ENCODE measurements at regions not wholly inside any gene's neighbourhood (a gene's known extent, or its start where the extent isn't known, plus 50 kb on each side); places are given as distances from the start of the nearest gene placed in this dataset.

GRCh38 chr7:142385491-142386340 is 127.9 kb upstream of the PRSS58 start:
- DNase-seq, result peak; percentile 48

- peak; percentile 68 for DNase-seq
Measured at GRCh38 chr7:142384493-142384922, 126.7 kb upstream of the PRSS58 start.

- peak; percentile 35 for DNase-seq
Measured at GRCh38 chr7:142383841-142384492, 126.1 kb upstream of the PRSS58 start.

DNA sequence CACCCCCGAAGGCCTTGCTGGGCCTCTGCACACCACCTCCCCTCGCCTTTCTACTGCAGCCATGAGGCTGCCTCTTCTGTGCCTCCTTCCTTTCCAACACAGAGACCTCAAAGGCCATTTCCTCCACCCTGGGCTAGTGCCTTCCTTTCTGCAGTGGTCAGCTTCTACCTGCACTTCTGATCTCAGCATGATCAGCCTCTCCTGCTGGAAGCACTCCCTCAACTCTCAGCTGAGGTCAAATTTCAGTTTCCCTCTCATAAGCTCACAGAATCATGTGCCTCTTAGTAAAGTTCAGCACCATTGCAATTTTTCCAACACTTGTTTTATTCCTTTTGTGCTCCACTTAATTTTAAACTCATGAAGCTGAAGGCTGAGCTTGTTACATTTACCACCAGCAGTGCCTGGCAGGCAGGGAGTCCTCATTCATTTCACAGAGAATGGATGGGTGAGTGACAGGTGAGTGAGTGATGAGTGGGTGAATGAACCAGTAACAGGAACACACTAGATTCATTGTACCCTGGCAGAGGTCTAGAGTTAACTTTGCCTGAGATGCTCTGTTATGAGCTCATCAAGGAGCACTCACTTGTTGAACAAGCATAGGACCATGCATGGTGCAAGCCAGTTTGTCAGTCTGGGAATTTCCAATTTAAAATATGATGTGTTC is 124.0 kb upstream of the PRSS58 start:
- DNase-seq, result no peak

DNA sequence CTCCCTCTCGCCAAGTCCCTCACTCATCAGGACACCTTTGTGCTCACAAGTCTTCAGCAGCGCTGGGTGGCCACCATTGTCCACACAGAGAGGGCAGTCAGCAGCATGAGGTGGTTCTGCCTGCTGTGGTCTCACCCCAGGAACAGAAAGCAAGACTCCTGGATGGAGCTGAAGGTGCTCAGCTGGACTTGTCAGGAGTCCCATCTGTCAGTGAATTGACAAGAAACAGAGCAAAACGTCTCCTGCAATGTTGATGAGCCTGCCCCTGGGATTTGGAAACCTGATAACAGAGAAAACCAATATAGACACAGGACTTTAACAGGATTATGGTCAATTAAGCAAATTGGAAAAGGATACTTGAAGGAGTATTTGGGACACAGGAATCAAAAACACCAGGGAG is 122.2 kb upstream of the PRSS58 start:
- no peak for DNase-seq

DNA sequence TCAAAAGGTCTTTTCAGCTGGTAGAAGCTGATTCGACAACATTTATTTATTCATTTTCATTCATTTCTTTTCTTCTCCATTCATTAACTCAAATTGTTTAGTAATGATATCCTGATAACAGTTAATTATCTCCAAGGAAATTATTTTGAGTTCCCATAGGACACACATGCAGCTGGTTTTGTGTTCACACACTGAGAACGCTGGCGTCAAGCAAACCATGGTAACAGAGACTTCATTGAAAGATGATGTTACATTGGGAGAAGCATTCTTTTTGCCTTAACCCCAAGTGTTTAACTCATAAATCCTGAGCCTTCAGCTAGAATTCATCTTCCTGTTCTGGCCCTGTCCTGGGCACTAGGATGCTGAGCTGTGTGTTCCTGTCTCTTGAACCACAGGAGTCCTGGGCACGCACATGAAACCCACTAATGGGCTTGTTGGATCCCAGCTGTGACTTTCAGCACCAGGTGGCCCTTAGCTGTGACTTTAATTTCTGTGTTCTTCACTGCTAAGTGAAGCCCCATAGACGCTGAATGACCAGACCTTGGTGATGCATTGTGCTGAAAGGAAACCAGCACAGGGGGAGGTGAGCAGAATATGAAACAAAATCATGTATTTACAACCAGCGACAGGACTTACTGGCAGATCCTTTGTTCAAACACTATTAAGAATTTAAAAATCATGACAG is 121.5 kb upstream of the PRSS58 start:
- DNase-seq, result no peak

GRCh38 chr7:142377567-142377966 is 119.7 kb upstream of the PRSS58 start:
- no peak for DNase-seq

DNA sequence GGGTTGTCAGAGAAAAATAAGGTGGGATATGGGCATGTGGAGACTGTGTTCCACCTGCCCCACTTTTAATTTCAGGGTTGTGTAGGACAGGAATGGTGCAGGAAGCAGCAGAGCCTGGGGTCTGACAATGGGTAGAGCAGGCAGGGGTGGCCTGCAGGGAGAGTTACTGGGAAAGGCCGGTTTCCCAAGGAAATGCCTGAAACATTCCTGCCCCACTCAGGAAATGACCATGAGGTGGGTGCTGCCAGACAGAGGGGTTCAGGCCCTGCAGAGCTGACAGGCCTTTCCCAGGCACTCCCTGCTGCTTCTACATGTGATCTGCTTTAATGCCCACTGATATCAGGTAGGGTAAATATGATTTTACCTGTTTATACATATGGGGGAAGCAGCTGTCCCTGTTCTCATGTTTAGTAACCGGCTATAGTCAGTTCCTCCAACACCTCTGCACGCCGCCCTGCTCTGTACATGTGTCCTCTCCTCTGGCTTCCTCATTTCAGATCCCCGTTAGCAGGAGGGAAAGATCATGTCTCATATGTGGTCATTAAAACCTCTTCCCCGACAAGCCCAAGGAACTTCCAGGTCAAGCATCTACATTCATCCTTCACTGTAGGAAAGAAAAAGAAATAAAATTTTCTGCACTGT is 118.6 kb upstream of the PRSS58 start:
- DNase-seq, result no peak

- peak; percentile 21 for DNase-seq
Measured at GRCh38 chr7:142375710-142376313, 118.0 kb upstream of the PRSS58 start.

DNA sequence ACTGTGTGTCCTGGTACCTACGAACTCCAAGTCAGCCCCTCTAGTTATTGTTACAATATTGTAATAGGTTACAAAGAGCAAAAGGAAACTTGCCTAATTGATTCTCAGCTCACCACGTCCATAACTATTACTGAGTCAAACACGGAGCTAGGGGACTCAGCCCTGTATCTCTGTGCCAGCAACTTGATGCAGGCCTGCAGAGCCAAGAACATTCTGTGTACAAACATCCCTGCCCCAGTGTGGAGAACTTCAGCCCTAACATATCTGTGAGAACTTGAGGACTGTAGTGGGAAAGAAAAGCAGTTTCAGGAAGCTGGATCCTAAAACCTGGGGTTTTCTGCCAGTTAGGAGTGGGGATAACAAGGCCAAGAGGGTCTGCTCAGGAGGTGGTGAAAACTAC is 114.9 kb upstream of the PRSS58 start:
- no peak for DNase-seq

DNA sequence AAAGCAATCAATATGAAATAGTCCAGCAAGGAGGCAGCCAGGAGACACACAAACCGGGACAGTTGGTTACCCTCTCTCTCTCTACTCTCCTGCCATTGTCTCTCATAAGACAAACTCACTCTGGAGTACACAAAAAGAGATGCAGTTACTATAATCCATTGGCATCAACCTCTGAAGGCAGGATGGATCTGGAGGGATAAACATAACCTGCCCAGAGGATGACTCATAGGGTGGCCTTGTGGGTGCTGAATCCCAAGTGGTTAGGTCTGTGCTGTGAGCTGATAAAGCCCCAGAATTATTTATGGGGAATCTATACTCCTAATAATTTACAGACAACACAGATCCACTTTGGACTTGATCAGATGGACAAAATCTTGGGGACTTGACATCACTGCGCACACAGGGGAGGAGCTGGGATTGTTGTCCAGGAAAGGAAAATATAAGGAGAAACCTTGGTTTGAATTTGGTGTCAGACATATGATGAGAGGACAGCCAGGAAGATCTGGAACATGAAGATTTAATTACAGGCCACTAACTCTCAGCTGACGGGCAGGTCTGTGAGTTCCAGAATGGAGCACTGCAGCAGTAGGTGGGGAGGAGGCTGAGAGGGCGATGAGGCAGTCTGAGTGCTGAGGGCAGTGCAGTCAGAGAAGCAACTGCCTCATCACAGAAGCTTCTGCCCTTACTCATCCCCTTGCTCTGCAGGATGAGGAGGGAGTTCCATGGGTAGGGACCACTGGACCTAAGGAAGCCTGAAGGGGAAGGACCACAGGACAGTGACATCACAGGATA is 113.9 kb upstream of the PRSS58 start:
- no peak for DNase-seq

GRCh38 chr7:142365410-142365842 is 107.6 kb upstream of the PRSS58 start:
- no peak for DNase-seq

DNA sequence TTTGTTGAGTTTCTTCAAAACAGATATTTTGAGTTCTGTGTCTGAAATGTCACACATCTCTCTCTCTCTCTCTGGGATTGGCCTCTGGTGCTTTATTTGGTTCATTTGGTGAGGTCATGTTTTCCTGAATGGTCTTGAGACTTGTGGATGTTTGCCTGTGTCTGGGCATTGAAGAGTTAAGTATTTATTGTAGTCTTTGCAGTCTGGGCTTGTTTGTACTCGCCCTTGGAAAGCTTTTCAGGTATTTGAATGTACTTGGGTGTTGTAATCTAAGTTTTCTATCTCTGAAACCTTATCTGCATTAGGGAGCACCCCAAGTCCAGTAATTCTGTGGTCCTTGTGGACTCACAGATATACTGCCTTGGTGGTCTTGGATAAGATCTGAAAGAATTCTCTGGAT is 106.7 kb upstream of the PRSS58 start:
- no peak for DNase-seq

GRCh38 chr7:142362349-142362748 is 104.5 kb upstream of the PRSS58 start:
- DNase-seq, result no peak

DNA sequence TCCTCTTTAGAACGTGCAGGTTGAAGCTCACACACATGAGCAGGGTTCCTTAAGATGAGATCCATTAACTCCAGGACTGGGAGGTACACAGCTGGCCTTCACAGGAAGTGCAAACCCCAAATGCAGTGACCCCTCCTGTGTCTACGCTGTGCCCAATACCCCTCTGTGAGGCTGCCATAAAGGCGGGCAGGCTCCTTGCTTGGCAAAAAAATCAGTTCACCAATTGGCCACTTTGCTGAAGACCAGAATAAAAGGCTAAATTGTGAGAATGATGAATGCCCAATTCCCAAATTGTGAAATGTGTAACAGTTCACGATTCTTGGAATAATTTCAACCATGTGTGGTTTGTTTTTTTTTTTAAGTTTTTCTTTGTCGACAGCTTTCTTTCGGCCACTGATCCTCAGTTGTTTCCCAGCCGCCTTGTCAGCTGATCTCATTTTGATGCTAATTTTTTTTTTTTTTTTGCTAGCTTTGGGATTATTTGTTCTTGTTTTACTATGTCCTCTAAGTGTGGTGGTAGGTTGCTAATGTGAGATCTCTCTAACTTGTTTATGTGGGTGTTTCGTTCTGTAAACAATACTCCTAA is 101.9 kb upstream of the PRSS58 start:
- DNase-seq, result no peak

GRCh38 chr7:142357953-142358520 is 100.2 kb upstream of the PRSS58 start:
- no peak for DNase-seq

GRCh38 chr7:142356166-142356565 is 98.3 kb upstream of the PRSS58 start:
- no peak for DNase-seq

DNA sequence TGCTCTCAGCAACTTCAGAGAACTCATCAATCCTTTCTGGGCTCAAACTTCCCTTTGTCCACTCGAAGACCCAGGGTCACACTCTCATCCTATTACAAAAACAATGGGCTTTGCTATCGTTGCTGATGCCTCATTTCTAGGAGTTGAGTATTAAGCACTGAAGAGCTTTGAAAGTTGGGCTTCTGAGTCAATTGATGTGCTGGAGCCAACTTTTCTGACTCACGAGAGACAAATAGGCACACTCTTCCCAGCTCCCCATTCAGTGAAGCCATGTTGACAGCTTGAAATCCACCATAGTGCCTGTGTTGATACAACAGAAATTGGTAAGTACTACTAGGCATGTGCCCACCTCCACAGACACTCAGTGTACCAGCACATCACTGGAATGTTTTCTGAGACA is 97.5 kb upstream of the PRSS58 start:
- DNase-seq, result no peak

DNA sequence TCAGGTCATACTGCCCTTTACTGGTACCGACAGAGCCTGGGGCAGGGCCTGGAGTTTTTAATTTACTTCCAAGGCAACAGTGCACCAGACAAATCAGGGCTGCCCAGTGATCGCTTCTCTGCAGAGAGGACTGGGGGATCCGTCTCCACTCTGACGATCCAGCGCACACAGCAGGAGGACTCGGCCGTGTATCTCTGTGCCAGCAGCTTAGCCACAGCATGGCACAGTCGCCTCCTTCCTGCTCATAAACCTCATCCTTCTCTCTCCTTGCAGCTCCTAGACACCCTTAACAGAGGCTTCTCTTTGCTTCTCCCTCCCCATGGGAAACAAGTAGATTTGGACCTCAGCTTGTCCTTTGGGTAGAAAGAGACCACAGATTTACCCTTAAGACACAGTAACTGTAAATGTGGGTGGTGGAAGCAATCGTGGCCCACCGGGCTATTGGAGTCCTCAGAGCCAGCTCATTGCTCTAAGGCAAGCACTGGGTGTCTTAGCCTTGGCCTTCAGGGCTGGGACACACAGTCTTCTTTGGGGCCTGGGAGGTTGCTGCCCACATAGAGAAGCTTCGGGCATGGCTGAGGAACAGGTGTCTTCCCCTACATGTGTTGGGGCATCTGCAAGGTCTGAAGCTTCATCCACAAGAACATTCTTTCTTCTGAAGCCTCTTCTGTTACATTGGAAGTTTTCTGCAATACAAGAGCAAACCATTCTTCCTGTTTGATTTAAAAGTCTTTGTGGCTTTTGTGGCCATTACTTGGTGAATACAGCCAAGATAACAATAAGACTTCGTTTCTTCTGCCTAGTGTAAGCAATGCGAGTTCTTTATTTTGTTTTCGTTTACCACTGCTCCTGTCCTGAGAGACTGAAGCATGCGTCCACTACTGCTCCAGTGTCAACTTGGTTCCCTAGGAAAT is 95.5 kb upstream of the PRSS58 start:
- DNase-seq, result no peak

DNA sequence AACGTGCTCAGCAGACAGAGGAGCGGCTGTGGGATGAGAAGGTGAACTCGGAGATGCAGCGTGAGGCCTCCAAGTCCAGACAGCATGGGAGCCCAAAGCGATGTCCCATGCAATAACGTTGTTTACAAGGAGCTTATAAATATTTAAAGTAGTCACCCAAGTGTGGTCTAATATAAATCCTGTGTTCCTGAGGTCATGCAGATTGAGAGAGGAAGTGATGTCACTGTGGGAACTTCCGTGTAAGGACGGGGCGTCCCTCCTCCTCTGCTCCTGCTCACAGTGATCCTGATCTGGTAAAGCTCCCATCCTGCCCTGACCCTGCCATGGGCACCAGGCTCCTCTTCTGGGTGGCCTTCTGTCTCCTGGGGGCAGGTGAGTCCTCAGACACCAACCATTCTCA is 94.7 kb upstream of the PRSS58 start:
- no peak for DNase-seq

Measured in stimulated activated CD4-positive, alpha-beta T cell treated with anti-CD3 and anti-CD28 coated beads, Interleukin-1b, Interleukin-23, amount 100 ng/mL, for 48 hours (primary cell).